CD1c-positive myeloid dendritic cell (primary cell): ENCODE measurements at regions not wholly inside any gene's neighbourhood (a gene's known extent, or its start where the extent isn't known, plus 50 kb on each side); places are given as distances from the start of the nearest gene placed in this dataset.
"Not testable (repeated sequence)": the region's sequence is repeated elsewhere in the genome, so short reads cannot be mapped to it uniquely, and the experiment has no call there.

Source experiments
- DNase-seq: peaks from one replicate; pipeline ENCODE4 v3.0.0-alpha.2; 2016; ENCODE audit errors: extremely low spot score

DNA sequence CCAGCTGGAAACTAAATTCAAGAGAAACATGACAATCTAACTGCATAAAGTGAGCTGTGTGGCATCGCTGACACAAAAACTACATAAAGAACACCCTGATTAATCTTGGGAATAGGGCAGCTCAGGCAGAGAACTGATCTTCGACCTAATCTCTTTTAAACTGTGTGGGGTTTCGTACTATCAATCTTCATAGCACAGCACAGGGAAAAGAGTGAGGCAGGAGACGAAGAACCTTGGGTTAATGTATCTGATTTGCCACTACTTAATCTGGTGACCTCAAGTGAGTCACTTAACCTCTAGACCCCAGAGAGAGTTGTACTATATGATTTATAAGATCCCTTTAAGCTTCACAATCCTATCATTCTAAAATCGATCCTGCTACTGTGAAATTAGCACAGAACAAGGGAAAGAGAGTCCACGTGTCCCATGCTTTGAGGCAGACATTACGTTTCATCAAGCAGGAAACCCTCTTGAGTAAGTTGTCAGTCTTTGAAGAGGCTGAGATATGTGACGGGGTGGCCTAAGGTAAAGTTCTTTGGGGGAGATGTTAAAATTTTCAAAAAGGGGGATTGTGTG is 519.7 kb downstream of the SOCS6 start:
- no peak for DNase-seq

DNA sequence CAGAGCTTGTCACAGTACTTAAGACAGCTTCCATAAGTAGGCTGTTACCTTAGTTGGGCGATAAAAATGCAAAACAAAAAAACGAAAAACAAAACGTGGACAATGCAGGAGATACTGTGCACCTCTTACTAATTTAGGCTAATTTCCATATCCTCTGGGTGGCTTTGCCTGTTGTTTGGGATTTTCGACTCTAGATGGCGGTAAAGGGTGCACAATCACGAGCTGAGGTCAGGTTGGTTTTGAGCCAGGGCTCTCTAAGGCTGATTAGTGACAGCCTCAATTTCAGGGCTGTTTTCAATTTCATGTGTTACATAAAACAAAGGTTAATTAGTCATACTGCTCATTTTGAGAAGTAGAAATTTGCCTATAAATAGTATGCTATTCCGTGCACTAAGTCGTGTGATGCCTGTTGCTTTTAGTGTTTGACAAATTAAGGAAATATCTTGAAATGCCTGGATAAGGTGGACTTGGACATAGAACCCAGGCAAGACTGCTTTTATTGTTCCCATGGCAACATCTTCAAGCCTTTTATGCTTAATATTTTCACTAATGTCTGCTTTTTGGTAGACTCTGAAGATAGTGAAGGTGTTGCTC is 493.1 kb downstream of the SOCS6 start:
- DNase-seq, result peak; percentile 41

DNA sequence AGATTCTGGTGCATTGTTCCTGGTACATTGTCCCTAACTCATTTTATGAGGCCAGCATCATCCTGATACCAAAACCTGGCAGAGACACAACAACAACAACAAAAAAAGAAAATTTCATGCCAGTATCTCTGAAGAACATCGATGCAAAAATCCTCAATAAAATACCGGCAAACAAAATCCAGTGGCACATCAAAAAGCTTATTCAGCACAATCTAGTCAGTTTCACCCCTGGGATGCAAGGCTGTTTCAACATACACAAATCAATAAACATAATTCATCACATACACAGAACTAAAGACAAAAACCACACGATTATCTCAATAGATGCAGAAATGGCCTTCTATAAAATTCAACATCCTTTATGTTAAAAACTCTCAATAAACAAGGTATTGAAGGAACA is 477.4 kb downstream of the SOCS6 start:
- not testable (repeated sequence) for DNase-seq

DNA sequence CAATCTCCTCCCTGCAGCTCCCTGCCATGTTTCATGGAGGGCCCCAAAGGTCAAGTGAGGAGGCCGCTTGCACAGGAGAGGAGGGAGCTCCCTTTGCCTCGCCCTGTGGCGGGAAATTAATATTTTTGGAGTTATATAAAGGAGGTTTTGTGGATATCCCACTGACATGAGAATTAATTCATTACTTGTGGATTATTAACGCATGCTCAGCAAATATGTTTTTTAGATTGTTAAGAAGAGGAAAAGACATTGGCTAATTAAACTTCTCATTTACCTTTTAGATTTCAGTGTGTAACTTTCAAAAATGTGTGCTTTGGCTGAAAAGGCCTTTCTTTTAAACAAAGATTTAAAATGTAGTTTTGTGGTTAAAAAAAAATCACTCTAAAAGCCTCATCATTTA is 474.0 kb downstream of the SOCS6 start:
- no peak for DNase-seq

DNA sequence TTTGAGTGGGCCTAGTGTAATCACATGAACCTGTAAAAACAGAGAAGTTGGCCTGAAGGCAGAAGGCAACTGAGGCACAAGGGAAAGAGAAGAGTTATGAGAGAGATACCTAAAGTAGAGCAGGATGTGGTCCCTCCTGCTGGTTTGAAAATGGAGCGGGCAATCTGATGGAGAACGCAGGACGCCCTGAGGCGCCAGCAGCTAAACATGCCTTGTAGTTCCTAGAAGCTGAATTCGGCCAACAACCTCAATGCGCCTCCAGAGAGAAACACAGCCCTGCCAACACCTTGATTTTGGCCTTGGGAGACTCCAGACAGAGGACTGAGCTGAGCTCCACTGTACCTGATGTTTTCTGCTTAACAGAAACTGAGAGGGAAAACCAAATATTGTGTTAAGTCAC is 469.9 kb downstream of the SOCS6 start:
- DNase-seq, result no peak

DNA sequence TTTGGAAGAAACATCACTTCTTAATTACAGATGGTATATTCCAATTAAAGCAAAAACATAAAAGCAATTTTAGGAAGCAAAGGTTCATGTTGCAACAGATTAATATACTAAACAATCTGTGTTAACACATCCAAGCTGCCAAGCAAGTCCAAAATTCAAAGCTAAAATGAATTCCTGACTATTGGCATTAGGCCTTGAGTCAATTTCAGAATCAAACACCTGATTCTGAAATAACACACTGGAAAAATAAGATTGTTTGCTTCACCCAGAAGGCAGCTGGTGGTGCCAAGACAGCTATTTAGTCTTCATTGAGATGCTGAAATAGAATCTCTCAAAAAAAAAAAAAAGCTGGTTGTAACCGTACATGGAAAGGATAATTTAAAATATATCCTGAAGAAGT is 465.6 kb downstream of the SOCS6 start:
- no peak for DNase-seq

DNA sequence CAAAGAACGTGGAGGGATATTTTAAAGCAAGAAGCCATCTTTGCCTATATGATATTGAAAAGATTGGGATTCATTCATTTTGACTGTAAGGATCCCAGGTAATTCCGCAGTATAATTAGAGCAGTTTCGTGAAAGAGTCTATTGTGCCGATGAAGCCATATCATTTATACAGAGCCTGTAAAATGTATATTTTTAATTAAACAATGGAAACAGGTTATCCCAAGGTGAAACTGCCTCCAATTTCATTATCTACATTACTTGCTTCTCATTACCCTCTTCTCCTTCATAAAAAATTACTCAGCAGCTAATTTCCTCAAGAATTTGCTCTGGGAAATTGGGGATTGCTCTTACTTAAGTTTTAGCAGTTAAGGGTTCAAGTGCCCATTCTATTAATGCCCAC is 444.1 kb downstream of the SOCS6 start:
- DNase-seq, result no peak

DNA sequence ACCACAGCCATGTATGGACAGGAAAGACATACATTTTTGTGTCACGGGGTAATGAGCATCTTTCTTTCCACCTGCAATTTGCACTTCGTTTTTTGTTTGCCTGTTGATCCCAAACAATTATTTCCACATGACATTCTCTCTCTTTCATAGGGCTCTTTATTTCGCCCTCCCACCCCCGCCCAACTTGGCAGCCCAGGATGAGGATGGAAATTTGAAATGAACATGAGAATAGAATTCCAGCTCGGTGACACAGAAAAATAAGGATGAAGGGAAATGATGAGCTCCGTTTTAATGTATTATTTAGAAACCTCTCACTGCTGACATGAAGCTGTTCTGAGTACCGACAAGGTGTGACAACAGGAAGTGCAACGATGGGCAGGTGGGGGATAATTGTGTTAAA is 443.3 kb downstream of the SOCS6 start:
- no peak for DNase-seq

DNA sequence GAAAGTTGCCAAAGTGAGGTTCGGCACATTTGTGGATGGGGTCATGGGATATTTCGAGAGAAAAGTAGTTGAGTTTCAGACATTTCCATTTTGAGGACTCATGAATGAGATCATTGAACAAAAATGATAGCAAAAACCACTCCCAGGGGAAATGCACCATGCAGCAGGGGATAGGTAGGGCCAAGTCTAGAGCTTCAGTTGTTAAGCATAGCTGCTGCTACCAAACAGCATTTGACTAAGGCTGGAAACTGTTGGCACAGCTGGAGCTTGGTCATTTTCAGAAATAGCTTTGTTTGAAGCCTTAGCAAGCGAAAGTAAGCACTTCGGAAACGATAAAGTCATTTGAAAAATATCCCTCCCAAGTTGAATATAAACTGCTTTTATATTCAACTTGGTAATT is 431.8 kb downstream of the SOCS6 start:
- DNase-seq, result no peak

DNA sequence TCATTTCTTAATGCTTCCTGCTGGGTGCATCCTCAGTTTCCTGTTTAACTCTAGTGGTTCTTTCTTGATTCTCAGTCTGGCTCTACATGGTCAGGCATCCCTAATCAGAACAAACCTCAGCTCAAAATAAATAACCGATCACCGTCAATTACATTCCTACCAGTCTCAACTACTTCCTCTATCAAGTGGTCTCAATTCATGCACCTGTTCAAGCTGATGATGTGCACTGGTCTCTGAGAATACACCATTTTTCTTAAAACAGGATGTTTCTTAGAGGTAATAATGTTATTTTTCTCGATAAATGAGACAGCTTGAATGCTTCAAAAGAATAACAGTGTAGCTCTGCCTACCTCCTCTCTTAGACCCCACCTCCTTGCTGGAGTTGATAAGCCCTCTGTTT is 420.9 kb downstream of the SOCS6 start:
- DNase-seq, result no peak

DNA sequence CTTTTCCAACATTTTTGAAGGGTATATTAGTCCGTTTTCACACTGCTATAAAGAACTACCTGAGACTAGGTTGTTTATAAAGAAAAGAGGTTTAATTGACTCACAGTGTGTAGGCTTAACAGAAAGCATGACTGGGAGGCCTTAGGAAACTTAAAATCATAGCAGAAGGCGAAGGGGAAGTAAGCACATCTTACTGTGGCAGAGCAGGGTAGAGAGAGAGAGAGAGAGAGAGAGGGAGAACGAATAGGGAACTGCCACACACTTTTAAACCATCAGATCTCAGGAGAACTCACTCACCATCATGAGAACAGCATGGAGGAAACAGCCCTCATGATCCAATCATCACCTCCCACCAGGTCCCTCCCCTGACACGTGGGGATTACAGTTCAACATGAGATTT is 420.3 kb downstream of the SOCS6 start:
- DNase-seq, result no peak

DNA sequence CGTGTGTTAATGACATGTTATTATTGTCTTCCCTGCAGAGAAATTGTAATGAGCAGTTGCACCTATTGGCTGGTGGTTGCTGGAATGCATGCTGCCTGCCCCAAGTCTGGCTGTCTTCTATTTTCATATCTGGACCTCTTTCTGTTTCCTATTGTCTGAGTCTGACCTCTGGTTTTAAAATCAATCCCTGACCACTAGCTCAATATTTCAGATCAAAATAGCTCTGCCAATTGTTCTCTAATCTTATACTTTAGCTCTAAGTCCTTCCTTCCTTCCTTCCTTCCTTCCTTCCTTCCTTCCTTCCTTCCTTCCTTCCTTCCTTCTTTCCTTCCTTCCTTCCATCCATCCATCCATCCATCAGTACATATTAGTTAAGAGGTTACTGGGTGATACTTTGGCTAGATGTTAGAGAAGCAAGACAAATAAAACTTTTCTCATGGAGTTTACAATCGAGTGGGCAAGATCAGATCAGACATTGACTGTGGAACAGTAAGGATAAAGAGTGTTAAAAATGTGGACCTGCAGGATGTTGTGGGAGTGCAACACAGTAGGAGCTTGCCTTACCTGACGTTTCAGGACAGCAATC is 417.1 kb downstream of the SOCS6 start:
- DNase-seq, result no peak

DNA sequence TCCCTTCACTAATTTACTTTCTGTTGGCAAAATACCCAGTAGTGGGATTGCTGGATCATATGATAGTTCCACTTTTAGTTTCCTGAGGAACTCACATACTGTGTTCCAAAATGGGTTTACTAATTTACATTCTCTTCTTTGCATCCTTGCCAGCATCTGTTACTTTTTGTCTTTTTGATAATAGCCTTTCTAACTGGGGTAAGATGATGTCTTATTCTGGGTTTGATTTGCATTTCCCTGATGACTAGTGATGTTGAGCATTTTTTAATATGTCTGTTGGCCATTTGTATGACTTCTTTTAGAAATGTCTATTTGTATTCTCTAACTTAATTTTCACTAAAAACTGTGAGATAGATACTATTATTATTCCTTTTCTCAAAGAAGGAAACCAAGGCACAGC is 411.7 kb downstream of the SOCS6 start:
- no peak for DNase-seq

DNA sequence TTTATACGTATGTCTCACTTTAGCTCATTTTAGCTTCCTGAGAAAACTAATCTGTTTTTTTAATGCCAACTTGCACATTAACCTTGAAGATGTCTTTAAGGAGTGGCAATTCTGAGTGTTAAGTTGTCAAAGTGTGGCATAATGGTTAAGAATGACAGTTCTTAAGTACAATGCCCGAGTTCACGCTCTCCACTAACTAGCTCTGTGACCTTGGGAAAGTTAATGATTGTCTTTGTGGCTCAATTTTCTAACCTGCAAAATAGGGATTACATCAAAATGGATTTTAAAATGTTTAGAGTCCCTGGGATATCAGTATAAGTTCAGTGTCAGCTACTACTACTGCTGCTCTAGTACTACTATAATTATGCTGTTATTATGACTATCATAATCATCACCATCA is 409.7 kb downstream of the SOCS6 start:
- DNase-seq, result no peak

DNA sequence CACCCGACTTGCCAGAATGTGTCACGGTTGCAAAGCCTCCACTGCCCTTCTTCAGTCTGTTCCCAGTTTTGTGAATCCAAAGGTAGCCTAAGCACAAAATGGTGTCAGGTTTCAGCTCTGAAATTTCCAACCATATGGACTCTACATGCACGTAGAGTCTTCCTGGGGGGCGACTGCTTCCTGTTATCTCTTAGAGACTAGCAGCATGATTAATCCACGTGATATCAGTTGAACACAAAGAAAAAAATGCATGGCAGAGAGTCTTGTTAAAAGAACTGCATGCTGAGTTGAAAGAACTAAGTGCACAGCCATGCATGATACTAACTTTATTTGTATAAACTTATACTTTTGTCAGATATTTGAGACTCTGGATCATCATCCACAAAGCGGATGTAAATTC is 404.4 kb downstream of the SOCS6 start:
- DNase-seq, result no peak

DNA sequence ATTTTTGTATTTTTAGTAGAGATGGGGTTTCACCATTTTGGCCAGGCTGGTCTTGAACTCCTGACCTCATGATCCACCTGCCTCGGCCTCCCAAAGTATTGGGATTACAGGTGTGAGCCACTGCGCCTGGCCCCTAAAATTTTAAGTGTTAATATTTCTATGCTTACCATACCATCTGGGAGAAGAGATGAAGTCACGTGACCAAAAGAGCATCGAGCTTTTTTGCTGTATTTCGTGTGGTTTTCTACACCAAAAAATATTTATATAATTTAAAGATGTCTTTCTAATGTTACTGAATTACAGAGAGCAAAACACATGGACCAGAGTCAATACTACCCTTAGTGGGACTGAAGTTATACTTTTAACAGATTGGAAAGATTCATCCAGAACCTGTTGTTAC is 400.9 kb downstream of the SOCS6 start:
- not testable (repeated sequence) for DNase-seq

DNA sequence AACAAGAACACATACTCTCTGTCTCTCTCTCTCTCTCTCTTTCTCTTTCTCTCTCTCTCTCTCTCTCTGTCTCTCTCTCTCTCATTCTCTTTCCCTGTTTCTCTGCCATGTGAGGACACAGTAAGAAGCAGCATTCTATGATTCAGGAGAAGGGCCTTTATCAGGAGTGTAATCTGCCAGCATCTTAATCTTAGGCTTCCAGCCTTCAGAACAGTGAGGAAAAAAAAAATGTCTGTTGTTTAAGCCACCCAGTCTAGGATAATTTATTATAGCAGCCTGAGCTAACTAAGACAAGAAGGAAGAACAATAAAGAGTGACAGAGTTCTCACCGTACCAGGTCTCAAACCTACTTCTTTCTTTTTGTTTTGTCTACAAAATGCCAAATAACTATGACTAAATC is 399.4 kb downstream of the SOCS6 start:
- no peak for DNase-seq

DNA sequence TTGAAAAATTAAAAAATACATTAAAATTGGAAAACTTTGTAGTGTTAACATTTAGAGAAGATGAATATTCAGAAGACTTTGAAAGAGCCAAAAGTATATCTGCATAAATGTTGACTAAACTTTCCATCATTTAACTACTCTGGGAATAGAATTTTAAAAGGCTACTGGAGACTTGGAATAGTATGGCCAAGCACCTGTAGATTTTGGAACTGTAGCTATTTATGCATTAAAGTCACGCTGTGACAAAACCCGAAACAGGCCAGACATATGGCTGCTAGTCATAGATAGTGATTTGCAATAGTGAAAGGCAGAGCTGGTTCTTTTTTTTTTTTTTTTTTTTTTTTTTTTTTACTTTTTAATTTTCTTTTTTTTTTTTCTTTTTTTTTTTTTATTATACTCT is 396.0 kb downstream of the SOCS6 start:
- DNase-seq, result no peak

DNA sequence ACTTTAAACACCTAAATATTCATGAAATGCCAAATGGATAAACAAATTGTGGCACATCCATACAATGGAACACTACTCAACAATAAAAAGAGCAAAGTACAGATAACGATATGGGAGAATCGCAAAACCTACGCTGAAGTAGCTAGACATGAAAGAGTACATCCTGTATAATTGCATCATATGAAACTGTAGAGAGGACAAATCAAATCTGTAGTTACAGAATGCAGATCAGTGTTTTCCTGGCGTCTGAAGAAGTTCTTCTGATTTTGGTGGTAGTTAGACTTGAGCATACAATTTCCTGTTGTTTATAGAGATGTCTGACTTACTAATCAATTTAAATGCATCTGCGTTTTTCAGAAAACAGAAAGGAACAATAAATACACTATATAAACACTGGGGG is 394.4 kb downstream of the SOCS6 start:
- DNase-seq, result no peak

DNA sequence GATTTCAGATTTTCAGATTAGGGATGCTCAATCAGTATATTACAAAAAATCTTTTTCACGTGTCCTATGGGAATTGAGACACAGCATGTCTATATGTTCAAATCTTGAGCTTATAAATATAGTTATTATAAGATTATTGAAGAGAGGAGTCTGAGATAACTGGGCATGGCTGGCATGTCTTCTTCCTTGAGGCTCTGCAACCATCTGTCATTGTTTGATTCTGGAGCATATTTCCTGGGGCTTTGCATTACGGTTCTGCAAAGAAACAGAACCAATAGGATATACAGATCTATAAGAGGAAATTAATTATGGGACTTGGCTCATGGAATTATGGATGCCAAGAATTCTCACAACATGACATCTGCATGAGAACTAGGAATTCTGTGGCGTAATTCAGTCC is 386.1 kb downstream of the SOCS6 start:
- no peak for DNase-seq

DNA sequence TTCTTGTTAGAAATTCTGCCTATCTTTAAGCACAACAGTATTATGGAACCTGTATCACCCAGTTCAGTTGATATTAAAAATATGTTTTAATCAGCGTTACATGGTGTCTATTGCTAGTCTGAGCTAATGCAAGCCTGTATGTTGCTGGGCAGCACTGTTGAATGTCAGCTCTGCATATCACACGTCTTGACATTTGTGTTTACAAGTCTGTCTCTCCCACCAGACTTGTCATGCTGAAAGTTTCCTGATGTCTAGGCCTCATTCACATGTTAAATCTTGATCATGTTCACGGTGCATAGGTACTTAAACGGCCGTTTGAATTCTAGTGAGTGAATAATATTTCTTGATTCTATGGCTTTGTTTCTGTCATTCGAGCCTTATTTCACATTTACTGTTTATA is 385.0 kb downstream of the SOCS6 start:
- DNase-seq, result no peak

DNA sequence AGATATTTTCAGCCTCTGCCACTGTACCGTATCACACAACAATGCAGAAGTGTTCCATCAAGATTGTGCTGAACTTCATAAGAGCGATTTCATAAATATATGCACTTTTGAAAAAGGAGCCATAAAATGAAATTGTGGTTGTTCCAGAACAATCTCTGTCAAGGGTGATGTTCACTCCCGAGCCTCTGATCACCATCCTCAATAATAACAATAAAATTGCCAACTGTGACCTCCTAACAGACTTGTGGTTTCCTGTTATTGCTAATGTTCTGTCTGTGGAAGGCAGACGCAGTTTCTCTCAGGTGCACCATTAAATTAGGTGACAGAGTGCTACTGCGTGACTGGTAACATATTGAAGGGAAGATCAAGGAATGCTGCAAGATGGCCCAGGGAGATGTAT is 383.7 kb downstream of the SOCS6 start:
- DNase-seq, result no peak

DNA sequence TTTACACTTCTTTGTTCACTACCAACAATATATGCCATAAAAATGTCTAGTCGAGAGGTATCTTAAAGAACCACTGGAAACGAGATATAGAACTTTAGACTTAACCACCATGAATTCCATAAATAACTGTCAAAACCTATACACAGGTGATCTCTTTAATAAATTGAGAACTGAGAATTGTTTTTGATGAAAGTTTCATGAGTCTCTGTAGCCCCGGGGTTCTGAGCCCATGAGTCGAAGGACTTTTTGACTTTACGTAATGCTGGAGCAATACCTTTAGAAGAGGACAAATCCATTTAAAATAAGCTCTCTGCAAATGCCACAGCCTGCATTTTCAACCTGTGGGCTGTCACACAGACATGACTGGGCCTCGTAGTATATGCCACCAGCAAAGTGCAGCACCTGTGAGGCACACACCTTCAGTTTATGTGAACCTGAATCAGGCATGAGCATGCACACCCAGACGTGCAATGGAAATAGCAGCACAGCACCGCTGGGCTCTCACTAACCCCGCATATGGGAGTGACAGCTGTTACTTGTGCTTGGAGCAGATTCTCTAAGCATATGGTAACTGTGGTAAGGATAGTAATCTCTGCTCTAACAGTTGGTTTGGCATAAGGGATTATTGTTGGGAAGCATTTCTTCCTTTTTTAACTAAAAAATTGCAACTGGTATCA is 383.2 kb downstream of the SOCS6 start:
- DNase-seq, result no peak
